K562 (cell line): ENCODE measurements at regions not wholly inside any gene's neighbourhood (a gene's known extent, or its start where the extent isn't known, plus 50 kb on each side); places are given as distances from the start of the nearest gene placed in this dataset.

Experiments
- ATAC-seq: fragments of 200-7000 bp; cut with Tn5 transposase; 3 replicates; pipeline ENCODE4 v1.9.1; 2020; ENCODE audit warnings: moderate library complexity
- BruUV-seq: library from RNA; stranded (reverse); fragments of 400-500 nt; replicated peaks from 2 replicates; lab custom pipeline; 2021; lab: Mats Ljungman, UMichigan
- CTCF ChIA-PET: fragments of 300-600 bp; formaldehyde crosslinking; extraction: SDS; loops from one replicate; lab custom pipeline; 2021; ENCODE audit warnings: low intra/inter-chr PET ratio; lab: Yijun Ruan, JAX
- POLR2A ChIA-PET: fragments of 300-600, 350-650 bp; sonication (Branson Sonifier 250); formaldehyde crosslinking; extraction: SDS; loops from one replicate; lab custom pipeline; 2021; ENCODE audit warnings: antibody characterized with exemption, inconsistent platforms; lab: Yijun Ruan, JAX
- DNase-seq, 4 experiments: peaks; one replicate each; pipeline versions ENCODE4 v3.0.0 to v3.0.0-alpha.2; 2011 to 2018; ENCODE audit warnings: low spot score in 3 of 4, mixed read lengths in 3 of 4; ENCODE audit errors: extremely low read depth in 1 of 4
- FAIRE-seq: peaks from 2 replicates; lab custom pipeline; 2011; peaks lifted over from hg19 to GRCh38; lab: Jason Lieb, UNC
- H2AFZ ChIP-seq: 2 replicates; pipeline ENCODE4 v1.6.0; 2011; ENCODE audit warnings: low read depth, low read length, control low read depth, inconsistent platforms
- H3K27ac ChIP-seq: fragments of 200-600 bp; 3 replicates; pipeline ENCODE4 v1.8.0; 2011; ENCODE audit warnings: low read depth, mild to moderate bottlenecking, control low read depth, inconsistent platforms, low read length, moderate library complexity, mixed read lengths; ENCODE audit errors: extremely low read depth
- H3K27me3 ChIP-seq, 2 experiments: fragments of 300-600 bp in 1 of 2; 2 replicates in 1 of 2; 3 replicates in 1 of 2; pipeline versions ENCODE4 v1.6.0 to v1.8.0; 2011; ENCODE audit warnings: inconsistent platforms in 2 of 2, low read length in 2 of 2, mild to moderate bottlenecking in 1 of 2, mixed read lengths in 1 of 2, moderate library complexity in 1 of 2; ENCODE audit not compliant: control insufficient read depth in 2 of 2, insufficient read depth in 2 of 2
- H3K36me3 ChIP-seq: fragments of 300-600 bp; 3 replicates; pipeline ENCODE4 v1.8.0; 2011; ENCODE audit warnings: mild to moderate bottlenecking, low read length, inconsistent platforms; ENCODE audit not compliant: control insufficient read depth, insufficient read depth
- H3K4me1 ChIP-seq, 2 experiments: fragments of 200-600 bp in 1 of 2; replicated peaks in 1 of 2; 2 replicates in 1 of 2; 3 replicates in 1 of 2; pipeline versions ENCODE4 v1.5.1 to v1.8.0; 2011; ENCODE audit warnings: inconsistent platforms in 2 of 2, low read length in 2 of 2, mild to moderate bottlenecking in 1 of 2, mixed read lengths in 1 of 2, moderate library complexity in 1 of 2; ENCODE audit not compliant: control insufficient read depth in 2 of 2, insufficient read depth in 2 of 2
- H3K4me2 ChIP-seq: 2 replicates; pipeline ENCODE4 v1.6.1; 2011; ENCODE audit warnings: low read length, control low read depth, inconsistent platforms, mixed read lengths; ENCODE audit not compliant: insufficient read depth
- H3K4me3 ChIP-seq: fragments of 200-600 bp; sonication (generic), shearing (Covaris generic); 2 replicates; pipeline ENCODE4 v1.5.1; 2016; ENCODE audit warnings: control low read depth, inconsistent platforms
- H3K79me2 ChIP-seq: fragments of 200-600 bp; 3 replicates; pipeline ENCODE4 v1.8.0; 2011; ENCODE audit warnings: low read length, inconsistent platforms; ENCODE audit not compliant: control insufficient read depth, insufficient read depth
- H3K9ac ChIP-seq, 2 experiments: 2 replicates each; pipeline versions ENCODE4 v1.6.0 to v1.6.1; 2011; ENCODE audit warnings: low read depth in 2 of 2, low read length in 2 of 2, control low read depth in 1 of 2, inconsistent platforms in 1 of 2, mild to moderate bottlenecking in 1 of 2, mixed read lengths in 1 of 2; ENCODE audit not compliant: insufficient read depth in 1 of 2
- H3K9me1 ChIP-seq: one replicate; pipeline ENCODE4 v1.6.0; 2011; ENCODE audit warnings: inconsistent platforms, mild to moderate bottlenecking, low read length, moderate library complexity; ENCODE audit not compliant: control insufficient read depth, insufficient read depth
- H3K9me3 ChIP-seq: replicated peaks from 2 replicates; pipeline ENCODE4 v1.5.1; 2011; ENCODE audit warnings: low read depth, low read length, inconsistent platforms; ENCODE audit not compliant: control insufficient read depth, insufficient read depth
- H4K20me1 ChIP-seq: replicated peaks from 2 replicates; pipeline ENCODE4 v1.6.1; 2011; ENCODE audit warnings: low read length, inconsistent platforms, mixed read lengths; ENCODE audit not compliant: control insufficient read depth, insufficient read depth
- CTCF ChIP-seq, 3 experiments: IDR thresholded peaks in 2 of 3; conservative IDR thresholded peaks in 1 of 3; 2 replicates each; pipeline ENCODE4 v1.5.1; 2011 to 2012; ENCODE audit warnings: low read length in 3 of 3, mild to moderate bottlenecking in 3 of 3, control low read depth in 2 of 3, improper control_type of control experiment in 1 of 3, inconsistent platforms in 1 of 3, low read depth in 1 of 3, mixed read lengths in 1 of 3, moderate library complexity in 1 of 3; ENCODE audit not compliant: insufficient read depth in 2 of 3
- NR2F6 ChIP-seq: fragments of 450-650 bp; formaldehyde crosslinking; IDR thresholded peaks from 2 replicates; pipeline ENCODE4 v1.4.0; 2020; ENCODE audit warnings: mild to moderate bottlenecking
- SMC3 ChIP-seq: conservative IDR thresholded peaks from 2 replicates; pipeline ENCODE4 v1.6.1; 2011; ENCODE audit warnings: low read depth, low read length, improper control_type of control experiment; ENCODE audit not compliant: insufficient read depth
- WGBS: fragments of 100-300 bp; shearing (Covaris generic); methylation state at CpG from one replicate; pipeline ENCODE4 v1.1.6; 2016; ENCODE audit warnings: low coverage, mixed read lengths; ENCODE audit not compliant: insufficient coverage; ENCODE audit errors: missing lambda C conversion rate; 5-methylcytosine and 5-hydroxymethylcytosine counted together
- in situ Hi-C: fragments of 300-500 bp; cut with MboI; formaldehyde crosslinking; loops from 4 replicates; pipeline ENCODE4 v1.15.0; 2018; ENCODE audit warnings: inconsistent platforms, mixed read lengths
- intact Hi-C: fragments of 100-400 bp; cut with micrococcal nuclease; formaldehyde crosslinking; loops from 2 replicates; pipeline ENCODE4 v1.14.2; 2022

GRCh38 chr4:108415389-108415788, 205.0 kb upstream of the RPL34 start:
- no peaks in the 10 kb centered on the region for H4K20me1 ChIP-seq
- no peak overlapping the region for H3K4me2 ChIP-seq
- no peaks in the 10 kb centered on the region for H3K9me1 ChIP-seq
- intact Hi-C loops = no loop called here
- ATAC-seq (peak; percentile 64; the same call in 2 of the 3 replicates), DNase-seq (no peak)
- H3K4me3 ChIP-seq = no peak overlapping the region
- no peaks in the 10 kb centered on the region for H3K36me3 ChIP-seq
- no peaks in the 10 kb centered on the region for H3K79me2 ChIP-seq
- H3K4me1 ChIP-seq = peaks cover 0 to 8% of the 10 kb centered on the region in 2 experiments; a peak in 2 of 5 replicates
- 52% methylated on average over 6 of the region's 7 CpGs for WGBS
- no peak overlapping the region for H3K27ac ChIP-seq
- TF ChIP-seq NR2F6 (CRISPR knock-in tag) (no peak), SMC3 (no peak), CTCF (IDR thresholded peaks at IDR 0.05 in 2 of 3, conservative IDR thresholded peaks at IDR 0.05 in 1 of 3; ENCODE audit: insufficient read depth in 2 of 3, low read depth in 1 of 3, low read length in 3 of 3) (peak in 2 of 3 experiments; percentile 2 to 16; a peak in 1 of 6 replicates)
- TF ChIP-seq, all 486 proteins: peak for 1
- POLR2A ChIA-PET = no interaction called here
- Histone ChIP-seq H2AFZ (0 out of 2 replicates have a peak overlapping the region, but pooled peaks have one; percentile 49), H3K9ac (no peak overlapping the region), H3K27me3 (0 out of 5 replicates have a peak, but pooled peaks cover 0 to 5% of the 10 kb centered on the region in 2 experiments), H3K9me3 (no peaks in the 10 kb centered on the region)
- BruUV-seq = no TSS peak
- in situ Hi-C loops = no loop called here
- no peak for FAIRE-seq
- CTCF ChIA-PET = no interaction called here
